Stimulated activated CD4-positive, alpha-beta T cell treated with anti-CD3 and anti-CD28 coated beads, Interleukin-4, amount 100 ng/mL, for 1 hour (primary cell): ENCODE measurements at regions not wholly inside any gene's neighbourhood (a gene's known extent, or its start where the extent isn't known, plus 50 kb on each side); places are given as distances from the start of the nearest gene placed in this dataset.

Experiments
- DNase-seq: peaks from one replicate; pipeline ENCODE4 v3.0.0-alpha.2; 2020

GRCh38 chr5:88939300-88939699 lies 56.3 kb upstream of the MEF2C start:
- DNase-seq = no peak

GRCh38 chr5:88938488-88938887 lies 55.5 kb upstream of the MEF2C start:
- DNase-seq = no peak

GRCh38 chr5:88937406-88937805 lies 54.4 kb upstream of the MEF2C start:
- DNase-seq = no peak

- no peak for DNase-seq
These were observed 51.5 kb upstream of the MEF2C start for GRCh38 chr5:88934439-88934838.
